OCI-LY7 (cell line): ENCODE measurements at regions not wholly inside any gene's neighbourhood (a gene's known extent, or its start where the extent isn't known, plus 50 kb on each side); places are given as distances from the start of the nearest gene placed in this dataset.

Source experiments
- BruUV-seq: library from RNA; stranded (reverse); fragments of 400-500 nt; replicated peaks from 2 replicates; lab custom pipeline; 2021; lab: Mats Ljungman, UMichigan
- CTCF ChIA-PET: fragments of 300-600 bp; sonication (Branson Sonifier 250); formaldehyde crosslinking; loops from one replicate; lab custom pipeline; 2022; ENCODE audit warnings: antibody characterized with exemption; ENCODE audit not compliant: unreplicated experiment; lab: Charles Lee
- POLR2A ChIA-PET: fragments of 300-600 bp; sonication (Branson Sonifier 250); formaldehyde crosslinking; loops from one replicate; lab custom pipeline; 2022; ENCODE audit warnings: antibody characterized with exemption; lab: Charles Lee
- DNase-seq: peaks from one replicate; pipeline ENCODE4 v3.0.0-alpha.2; 2015; ENCODE audit warnings: low spot score
- H2AFZ ChIP-seq: fragments of 200-600 bp; sonication (generic), shearing (Covaris generic); 2 replicates; pipeline ENCODE4 v1.6.1; 2014; ENCODE audit warnings: mild to moderate bottlenecking, antibody characterized with exemption, low read length, moderate library complexity
- H3K27ac ChIP-seq: fragments of 200-600 bp; sonication (generic); 2 replicates; pipeline ENCODE4 v1.5.1; 2014; ENCODE audit warnings: mixed run types, low read depth, mild to moderate bottlenecking, moderate library complexity, low read length, inconsistent platforms; ENCODE audit not compliant: poor library complexity, severe bottlenecking
- H3K36me3 ChIP-seq: fragments of 200-600 bp; sonication (generic); 2 replicates; pipeline ENCODE4 v1.6.1; 2014; ENCODE audit warnings: mild to moderate bottlenecking, antibody characterized with exemption, low read length, moderate library complexity, mixed read lengths; ENCODE audit not compliant: insufficient read depth
- H3K4me1 ChIP-seq: fragments of 200-600 bp; sonication (generic); 2 replicates; pipeline ENCODE4 v1.5.1; 2014; ENCODE audit warnings: mild to moderate bottlenecking, low read length; ENCODE audit not compliant: insufficient read depth, poor library complexity, severe bottlenecking
- H3K4me2 ChIP-seq: fragments of 200-600 bp; sonication (generic); 2 replicates; pipeline ENCODE4 v1.6.1; 2014; ENCODE audit warnings: mild to moderate bottlenecking, low read length
- H3K4me3 ChIP-seq: fragments of 200-600 bp; sonication (generic); 2 replicates; pipeline ENCODE4 v1.5.1; 2014; ENCODE audit warnings: mild to moderate bottlenecking, low read depth, low read length; ENCODE audit not compliant: poor library complexity, severe bottlenecking
- H3K79me2 ChIP-seq: fragments of 200-600 bp; sonication (generic); 2 replicates; pipeline ENCODE4 v1.6.1; 2016; ENCODE audit warnings: low read depth, mild to moderate bottlenecking, low read length, moderate library complexity, mixed read lengths; ENCODE audit not compliant: insufficient read depth
- H3K9me2 ChIP-seq: fragments of 200-600 bp; sonication (generic); 2 replicates; pipeline ENCODE4 v1.6.1; 2016; ENCODE audit warnings: mild to moderate bottlenecking, low read length, mixed read lengths; ENCODE audit not compliant: insufficient read depth
- H3K9me3 ChIP-seq: fragments of 200-600 bp; sonication (generic); 2 replicates; pipeline ENCODE4 v1.6.1; 2014; ENCODE audit warnings: mild to moderate bottlenecking, mixed run types, low read length, mixed read lengths
- H4K20me1 ChIP-seq: fragments of 200-600 bp; sonication (generic); 2 replicates; pipeline ENCODE4 v1.6.1; 2014; ENCODE audit warnings: mild to moderate bottlenecking, antibody characterized with exemption, low read length, moderate library complexity, mixed read lengths; ENCODE audit not compliant: insufficient read depth
- EZH2phosphoT487 ChIP-seq: fragments of 200-600 bp; sonication (generic); IDR thresholded peaks from 2 replicates; pipeline ENCODE4 v1.6.1; 2018; ENCODE audit warnings: low read depth, borderline replicate concordance, mild to moderate bottlenecking, mixed run types, antibody characterized with exemption, low read length, moderate library complexity, mixed read lengths
- intact Hi-C: fragments of 100-400 bp; cut with micrococcal nuclease; formaldehyde crosslinking; loops from one replicate; pipeline ENCODE4 v1.10.0; 2022; ENCODE audit not compliant: unreplicated experiment
- TF ChIP-seq, protein P1 (sequence below): fragments of 200-600 bp; sonication (generic); conservative IDR thresholded peaks from 2 replicates; pipeline ENCODE4 v1.5.1; 2014; ENCODE audit warnings: mild to moderate bottlenecking, antibody characterized with exemption, low read length, moderate library complexity, mixed read lengths

GRCh38 chr12:24197532-24197931 is 248.1 kb upstream of the SOX5 start:
- Histone ChIP-seq H2AFZ (no peak overlapping the region), H3K9me2 (no peaks in the 10 kb centered on the region), H3K4me1 (no peaks in the 10 kb centered on the region), H4K20me1 (no peaks in the 10 kb centered on the region), H3K79me2 (no peaks in the 10 kb centered on the region), H3K4me2 (no peak overlapping the region), H3K4me3 (no peak overlapping the region), H3K9me3 (no peaks in the 10 kb centered on the region), H3K36me3 (no peaks in the 10 kb centered on the region), H3K27ac (no peak overlapping the region)
- intact Hi-C loops, result no loop called here
- no TSS peak for BruUV-seq
- POLR2A ChIA-PET, result interaction anchor here (0.6 kb wide), 1 partner anchor 144 kb away, joined by 4 read pairs; no protein-coding TSS in a partner anchor
- CTCF ChIA-PET, result no interaction called here
- no peak for TF ChIP-seq EZH2phosphoT487
- TF ChIP-seq, protein P1, sequence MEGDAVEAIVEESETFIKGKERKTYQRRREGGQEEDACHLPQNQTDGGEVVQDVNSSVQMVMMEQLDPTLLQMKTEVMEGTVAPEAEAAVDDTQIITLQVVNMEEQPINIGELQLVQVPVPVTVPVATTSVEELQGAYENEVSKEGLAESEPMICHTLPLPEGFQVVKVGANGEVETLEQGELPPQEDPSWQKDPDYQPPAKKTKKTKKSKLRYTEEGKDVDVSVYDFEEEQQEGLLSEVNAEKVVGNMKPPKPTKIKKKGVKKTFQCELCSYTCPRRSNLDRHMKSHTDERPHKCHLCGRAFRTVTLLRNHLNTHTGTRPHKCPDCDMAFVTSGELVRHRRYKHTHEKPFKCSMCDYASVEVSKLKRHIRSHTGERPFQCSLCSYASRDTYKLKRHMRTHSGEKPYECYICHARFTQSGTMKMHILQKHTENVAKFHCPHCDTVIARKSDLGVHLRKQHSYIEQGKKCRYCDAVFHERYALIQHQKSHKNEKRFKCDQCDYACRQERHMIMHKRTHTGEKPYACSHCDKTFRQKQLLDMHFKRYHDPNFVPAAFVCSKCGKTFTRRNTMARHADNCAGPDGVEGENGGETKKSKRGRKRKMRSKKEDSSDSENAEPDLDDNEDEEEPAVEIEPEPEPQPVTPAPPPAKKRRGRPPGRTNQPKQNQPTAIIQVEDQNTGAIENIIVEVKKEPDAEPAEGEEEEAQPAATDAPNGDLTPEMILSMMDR, result no peak
- DNase-seq, result no peak

DNA sequence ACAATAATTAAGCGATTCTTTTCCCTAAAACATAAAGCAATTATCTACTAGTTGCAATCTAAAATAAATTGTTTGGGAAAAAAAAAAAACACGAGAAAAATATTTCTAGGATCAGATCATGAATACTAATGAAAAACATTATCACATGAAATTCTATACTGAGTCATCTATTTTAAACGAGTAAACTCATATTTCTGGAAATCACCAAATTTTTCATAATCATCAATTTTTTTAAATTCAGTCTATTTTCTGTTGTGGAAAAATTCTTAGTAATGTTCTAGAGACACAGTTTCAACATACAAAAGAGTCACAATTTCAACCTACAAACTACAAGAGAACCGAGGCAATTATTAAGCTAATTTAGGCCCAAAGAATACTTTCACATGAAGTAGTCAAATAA is 245.6 kb upstream of the SOX5 start:
- DNase-seq, result no peak
- no peaks in the 10 kb centered on the region for H3K9me2 ChIP-seq
- no peak overlapping the region for H2AFZ ChIP-seq
- no peaks in the 10 kb centered on the region for H3K36me3 ChIP-seq
- intact Hi-C loops, result no loop called here
- no peak overlapping the region for H3K27ac ChIP-seq
- no peaks in the 10 kb centered on the region for H3K79me2 ChIP-seq
- TF ChIP-seq EZH2phosphoT487, result no peak
- TF ChIP-seq, protein P1, result no peak
- ChIA-PET CTCF (no interaction called here), POLR2A (interaction anchor here (1.0 kb wide), 1 partner anchor 12 kb away, joined by 4 read pairs; no protein-coding TSS in a partner anchor)
- H3K4me3 ChIP-seq, result no peak overlapping the region
- H3K9me3 ChIP-seq, result no peaks in the 10 kb centered on the region
- no peak overlapping the region for H3K4me2 ChIP-seq
- BruUV-seq, result no TSS peak
- H3K4me1 ChIP-seq, result no peaks in the 10 kb centered on the region
- no peaks in the 10 kb centered on the region for H4K20me1 ChIP-seq

- H3K4me2 ChIP-seq, result no peak overlapping the region
- no peaks in the 10 kb centered on the region for H3K36me3 ChIP-seq
- no peak for DNase-seq
- no peaks in the 10 kb centered on the region for H3K9me3 ChIP-seq
- H3K9me2 ChIP-seq, result no peaks in the 10 kb centered on the region
- ChIA-PET CTCF (no interaction called here), POLR2A (no interaction called here)
- no peaks in the 10 kb centered on the region for H4K20me1 ChIP-seq
- no peak for TF ChIP-seq EZH2phosphoT487
- TF ChIP-seq, protein P1, result no peak
- H3K27ac ChIP-seq, result no peak overlapping the region
- intact Hi-C loops, result no loop called here
- no TSS peak for BruUV-seq
- no peak overlapping the region for H3K4me3 ChIP-seq
- H3K4me1 ChIP-seq, result no peaks in the 10 kb centered on the region
- no peaks in the 10 kb centered on the region for H3K79me2 ChIP-seq
- no peak overlapping the region for H2AFZ ChIP-seq
Observed at GRCh38 chr12:24191117-24191516, 241.6 kb upstream of the SOX5 start.
